Right lobe of liver (tissue), 4 donors: ENCODE measurements at regions not wholly inside any gene's neighbourhood (a gene's known extent, or its start where the extent isn't known, plus 50 kb on each side); places are given as distances from the start of the nearest gene placed in this dataset.
"Not testable (repeated sequence)": the region's sequence is repeated elsewhere in the genome, so short reads cannot be mapped to it uniquely, and the experiment has no call there.

Source experiments
- POLR2A ChIP-seq: fragments of 450-650 bp; IDR thresholded peaks from one replicate; pipeline ENCODE4 v1.6.1; 2017; ENCODE audit warnings: antibody characterized with exemption, mild to moderate bottlenecking
- TF ChIP-seq, protein P1 (sequence below), 4 donors: fragments of 200-600 bp in 3 of 4; fragments of 450-650 bp in 1 of 4; IDR thresholded peaks; one replicate each; pipeline versions ENCODE4 v1.5.1 to v1.8.0; 2016 to 2022; ENCODE audit warnings: antibody characterized with exemption in 4 of 4, mild to moderate bottlenecking in 2 of 4
- donor health status: DM: no; HTN: no; CAD: no.
- donor health status: DM: no; HTN: no; CAD: no.
- donor health status: DM: no; HTN: yes; CAD: no.

DNA sequence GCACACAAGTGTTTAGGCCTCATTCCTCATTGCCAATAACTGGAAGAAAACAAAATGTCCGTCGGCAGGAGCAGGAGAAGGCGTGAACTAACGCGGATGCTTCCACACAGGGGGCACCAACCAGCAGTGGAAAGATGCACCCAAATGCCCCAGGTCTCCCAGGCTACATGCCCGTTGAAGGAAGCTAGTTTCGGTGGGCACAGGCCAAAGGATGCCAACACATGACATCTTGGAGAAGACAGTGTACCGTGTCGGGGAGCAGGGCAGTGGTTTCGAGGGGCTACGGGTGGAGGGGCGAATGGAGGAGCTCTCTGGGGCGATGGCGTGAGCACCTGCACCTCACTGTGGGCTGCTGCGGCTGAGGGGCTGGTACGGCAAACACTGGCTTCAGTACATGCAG is 64.7 kb upstream of the MUC20 start:
- TF ChIP-seq, protein P1, sequence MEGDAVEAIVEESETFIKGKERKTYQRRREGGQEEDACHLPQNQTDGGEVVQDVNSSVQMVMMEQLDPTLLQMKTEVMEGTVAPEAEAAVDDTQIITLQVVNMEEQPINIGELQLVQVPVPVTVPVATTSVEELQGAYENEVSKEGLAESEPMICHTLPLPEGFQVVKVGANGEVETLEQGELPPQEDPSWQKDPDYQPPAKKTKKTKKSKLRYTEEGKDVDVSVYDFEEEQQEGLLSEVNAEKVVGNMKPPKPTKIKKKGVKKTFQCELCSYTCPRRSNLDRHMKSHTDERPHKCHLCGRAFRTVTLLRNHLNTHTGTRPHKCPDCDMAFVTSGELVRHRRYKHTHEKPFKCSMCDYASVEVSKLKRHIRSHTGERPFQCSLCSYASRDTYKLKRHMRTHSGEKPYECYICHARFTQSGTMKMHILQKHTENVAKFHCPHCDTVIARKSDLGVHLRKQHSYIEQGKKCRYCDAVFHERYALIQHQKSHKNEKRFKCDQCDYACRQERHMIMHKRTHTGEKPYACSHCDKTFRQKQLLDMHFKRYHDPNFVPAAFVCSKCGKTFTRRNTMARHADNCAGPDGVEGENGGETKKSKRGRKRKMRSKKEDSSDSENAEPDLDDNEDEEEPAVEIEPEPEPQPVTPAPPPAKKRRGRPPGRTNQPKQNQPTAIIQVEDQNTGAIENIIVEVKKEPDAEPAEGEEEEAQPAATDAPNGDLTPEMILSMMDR (IDR thresholded peaks at IDR 0.05): not testable (repeated sequence)
- not testable (repeated sequence) for TF ChIP-seq POLR2A
